HepG2 (cell line): ENCODE measurements at regions not wholly inside any gene's neighbourhood (a gene's known extent, or its start where the extent isn't known, plus 50 kb on each side); places are given as distances from the start of the nearest gene placed in this dataset.
"Not testable (repeated sequence)": the region's sequence is repeated elsewhere in the genome, so short reads cannot be mapped to it uniquely, and the experiment has no call there.

Source experiments
- ATAC-seq: fragments of 200-7000 bp; cut with Tn5 transposase; 3 replicates; pipeline ENCODE4 v1.9.1; 2020; ENCODE audit warnings: mild to moderate bottlenecking, moderate library complexity
- BruUV-seq: library from RNA; stranded (reverse); fragments of 400-500 nt; replicated peaks from 2 replicates; lab custom pipeline; 2021; lab: Mats Ljungman, UMichigan
- CTCF ChIA-PET: fragments of 300-600 bp; formaldehyde crosslinking; extraction: SDS; loops from one replicate; lab custom pipeline; 2021; ENCODE audit warnings: low total read pairs, inconsistent platforms, low intra/inter-chr PET ratio; lab: Yijun Ruan, JAX
- POLR2A ChIA-PET: fragments of 350-600 bp; sonication (Branson Sonifier 250); formaldehyde crosslinking; loops from one replicate; lab custom pipeline; 2020; ENCODE audit warnings: antibody characterized with exemption, inconsistent platforms; lab: Yijun Ruan, JAX
- DNase-seq: peaks from one replicate; pipeline ENCODE4 v3.0.0-alpha.2; 2015; ENCODE audit warnings: low spot score
- FAIRE-seq: peaks from 3 replicates; lab custom pipeline; 2011; peaks lifted over from hg19 to GRCh38; lab: Jason Lieb, UNC
- H2AFZ ChIP-seq: one replicate; pipeline ENCODE4 v1.6.1; 2011; ENCODE audit warnings: low read length, inconsistent platforms
- H3K27ac ChIP-seq: fragments of 300-600 bp; 3 replicates; pipeline ENCODE4 v1.8.0; 2011; ENCODE audit warnings: mixed run types, mild to moderate bottlenecking, mixed read lengths, low read length, inconsistent platforms; ENCODE audit not compliant: insufficient read depth; ENCODE audit errors: extremely low read length
- H3K27me3 ChIP-seq, 2 experiments: fragments of 200-600 bp in 1 of 2; 2 replicates in 1 of 2; 3 replicates in 1 of 2; pipeline versions ENCODE4 v1.6.0 to v1.8.0; 2011; ENCODE audit warnings: low read length in 2 of 2, mild to moderate bottlenecking in 2 of 2, moderate library complexity in 2 of 2, inconsistent platforms in 1 of 2; ENCODE audit not compliant: insufficient read depth in 2 of 2, control insufficient read depth in 1 of 2
- H3K36me3 ChIP-seq, 2 experiments: fragments of 200-600 bp in 1 of 2; replicated peaks in 1 of 2; 2 replicates in 1 of 2; 3 replicates in 1 of 2; pipeline versions ENCODE4 v1.5.1 to v1.8.0; 2011; ENCODE audit warnings: low read length in 2 of 2, inconsistent platforms in 1 of 2; ENCODE audit not compliant: insufficient read depth in 2 of 2, control insufficient read depth in 1 of 2
- H3K4me1 ChIP-seq: 2 replicates; pipeline ENCODE4 v1.5.1; 2012; ENCODE audit warnings: low read length, inconsistent platforms; ENCODE audit not compliant: insufficient read depth
- H3K4me2 ChIP-seq: 2 replicates; pipeline ENCODE4 v1.6.0; 2011; ENCODE audit warnings: low read depth, low read length, inconsistent platforms
- H3K4me3 ChIP-seq, 3 experiments: fragments of 200-600 bp in 1 of 3; sonication (generic), shearing (Covaris generic) in 1 of 3; replicated peaks in 1 of 3; 2 replicates each; pipeline ENCODE4 v1.5.1; 2011 to 2016; ENCODE audit warnings: low read length in 3 of 3, inconsistent platforms in 2 of 3, low read depth in 2 of 3, mild to moderate bottlenecking in 2 of 3, control low read depth in 1 of 3, mixed read lengths in 1 of 3; ENCODE audit not compliant: insufficient read depth in 1 of 3
- H3K79me2 ChIP-seq: one replicate; pipeline ENCODE4 v1.6.1; 2011; ENCODE audit warnings: low read length, inconsistent platforms; ENCODE audit not compliant: insufficient read depth
- H3K9ac ChIP-seq: 2 replicates; pipeline ENCODE4 v1.6.0; 2011; ENCODE audit warnings: mild to moderate bottlenecking, low read depth, low read length, inconsistent platforms; ENCODE audit not compliant: insufficient read depth
- H3K9me3 ChIP-seq: 2 replicates; pipeline ENCODE4 v1.5.1; 2012; ENCODE audit warnings: mild to moderate bottlenecking, low read length
- H4K20me1 ChIP-seq: 2 replicates; pipeline ENCODE4 v1.6.0; 2011; ENCODE audit warnings: inconsistent platforms, mild to moderate bottlenecking, low read length, moderate library complexity; ENCODE audit not compliant: insufficient read depth
- FOXK2 ChIP-seq: fragments of 450-650 bp; IDR thresholded peaks from 2 replicates; pipeline ENCODE4 v1.6.1; 2016
- KLF6 ChIP-seq: IDR thresholded peaks from 2 replicates; pipeline ENCODE4 v1.8.0; 2016; ENCODE audit warnings: missing biosample characterization, missing genetic modification reagents
- WIZ ChIP-seq: sonication (generic); formaldehyde crosslinking; IDR thresholded peaks from 2 replicates; pipeline ENCODE4 v1.5.1; 2020; ENCODE audit warnings: mild to moderate bottlenecking, missing genetic modification reagents
- ZBTB20 ChIP-seq: sonication (generic); formaldehyde crosslinking; IDR thresholded peaks from 2 replicates; pipeline ENCODE4 v1.8.1; 2023; ENCODE audit warnings: missing genetic modification reagents, low read depth, mild to moderate bottlenecking, borderline replicate concordance
- ZIK1 ChIP-seq: sonication (generic); formaldehyde crosslinking; IDR thresholded peaks from 2 replicates; pipeline ENCODE4 v1.5.0; 2020; ENCODE audit warnings: mild to moderate bottlenecking, low read depth, missing genetic modification reagents, borderline replicate concordance
- ZNF256 ChIP-seq: sonication (generic); formaldehyde crosslinking; conservative IDR thresholded peaks from 2 replicates; pipeline ENCODE4 v1.4.0; 2020; ENCODE audit warnings: missing genetic modification reagents
- ZNF33B ChIP-seq: sonication (generic); formaldehyde crosslinking; IDR thresholded peaks from 2 replicates; pipeline ENCODE4 v1.5.1; 2020; ENCODE audit warnings: mild to moderate bottlenecking, missing genetic modification reagents
- ZNF614 ChIP-seq: IDR thresholded peaks from 2 replicates; pipeline ENCODE4 v1.6.1; 2018; ENCODE audit warnings: missing biosample characterization, missing genetic modification reagents, inconsistent platforms, borderline replicate concordance
- WGBS: methylation state at CpG from one replicate; pipeline ENCODE4 v1.1.6; 2017; ENCODE audit warnings: low lambda C conversion rate; 5-methylcytosine and 5-hydroxymethylcytosine counted together
- in situ Hi-C: cut with HindIII; loops from 2 replicates; pipeline ENCODE4 v1.10.0; 2017; ENCODE audit warnings: low pct_unique_long_range_greater_than_20kb; ENCODE audit not compliant: extremely low pct_ligation_motif_present
- intact Hi-C: fragments of 100-400 bp; cut with micrococcal nuclease; formaldehyde crosslinking; loops from one replicate; pipeline ENCODE4 v1.10.0; 2022; ENCODE audit not compliant: unreplicated experiment
- TF ChIP-seq, protein P1 (sequence below): sonication (generic); formaldehyde crosslinking; IDR thresholded peaks from 2 replicates; pipeline ENCODE4 v1.4.0; 2020; ENCODE audit warnings: missing genetic modification reagents, mild to moderate bottlenecking, borderline replicate concordance

DNA sequence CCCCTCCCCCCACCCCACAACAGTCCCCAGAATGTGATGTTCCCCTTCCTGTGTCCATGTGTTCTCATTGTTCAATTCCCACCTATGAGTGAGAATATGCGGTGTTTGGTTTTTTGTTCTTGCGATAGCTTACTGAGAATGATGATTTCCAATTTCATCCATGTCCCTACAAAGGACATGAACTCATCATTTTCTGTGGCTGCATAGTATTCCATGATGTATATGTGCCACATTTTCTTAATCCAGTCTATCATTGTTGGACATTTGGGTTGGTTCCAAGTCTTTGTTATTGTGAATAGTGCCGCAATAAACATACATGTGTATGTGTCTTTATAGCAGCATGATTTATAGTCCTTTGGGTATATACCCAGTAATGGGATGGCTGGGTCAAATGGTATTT lies 308.2 kb downstream of the ZNF536 start:
- WGBS: 45% methylated on average over 3 of the region's 3 CpGs
- H3K4me2 ChIP-seq, BruUV-seq, CTCF ChIA-PET, DNase-seq, FAIRE-seq, H3K79me2 ChIP-seq, POLR2A ChIA-PET, H3K4me1 ChIP-seq, H3K9me3 ChIP-seq, H3K9ac ChIP-seq, H4K20me1 ChIP-seq, H3K4me3 ChIP-seq, in situ Hi-C loops, H3K36me3 ChIP-seq, intact Hi-C loops, H2AFZ ChIP-seq, H3K27ac ChIP-seq, ATAC-seq: not testable (repeated sequence)
- peaks cover 0 to 23% of the 10 kb centered on the region in 2 experiments; a peak in 3 of 5 replicates for H3K27me3 ChIP-seq

DNA sequence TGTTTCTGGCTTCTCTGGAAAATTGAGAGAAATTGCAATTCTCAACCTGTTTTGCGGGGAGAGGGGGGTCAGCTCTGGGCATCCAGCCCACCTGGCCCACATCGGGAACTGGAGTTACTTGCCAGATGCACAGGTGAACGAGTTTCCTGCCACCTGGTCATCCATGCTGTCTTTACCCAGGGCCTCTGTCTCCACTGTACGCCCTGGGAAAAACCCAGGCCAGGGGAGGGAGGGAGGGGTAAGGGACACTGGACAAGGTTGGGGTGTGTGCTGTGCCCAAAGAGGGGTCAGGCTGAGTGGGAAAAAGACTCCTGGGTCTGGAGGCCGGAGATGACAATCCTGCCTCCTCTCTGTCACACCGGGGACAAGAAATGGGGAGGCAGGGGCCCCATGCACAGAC lies 307.6 kb downstream of the ZNF536 start:
- no peaks in the 10 kb centered on the region for H4K20me1 ChIP-seq
- H3K9ac ChIP-seq: no peak overlapping the region
- no peak overlapping the region for H3K4me3 ChIP-seq
- FAIRE-seq (no peak), ATAC-seq (no peak)
- CTCF ChIA-PET: no interaction called here
- H3K9me3 ChIP-seq: no peaks in the 10 kb centered on the region
- H2AFZ ChIP-seq: no peak overlapping the region
- no peaks in the 10 kb centered on the region for H3K79me2 ChIP-seq
- no peak overlapping the region for H3K4me2 ChIP-seq
- peaks cover 9% of the 10 kb centered on the region for H3K4me1 ChIP-seq
- WGBS: 11% methylated on average over 5 of the region's 6 CpGs
- in situ Hi-C loops: loop anchor here (10.0 kb wide), 2 partner anchors 1365 to 1885 kb away; no protein-coding TSS in a partner anchor
- intact Hi-C loops: no loop called here
- BruUV-seq: no TSS peak
- no peak overlapping the region for H3K27ac ChIP-seq
- no peaks in the 10 kb centered on the region for H3K36me3 ChIP-seq
- POLR2A ChIA-PET: no interaction called here
- no peak for TF ChIP-seq ZBTB20
- TF ChIP-seq ZNF614 (CRISPR knock-in tag): no peak
- TF ChIP-seq ZIK1: no peak
- no peak for TF ChIP-seq KLF6 (CRISPR knock-in tag)
- no peak for TF ChIP-seq ZNF256 (CRISPR knock-in tag)
- no peak for TF ChIP-seq WIZ (CRISPR knock-in tag)
- TF ChIP-seq ZNF33B (CRISPR knock-in tag): no peak
- TF ChIP-seq, protein P1, sequence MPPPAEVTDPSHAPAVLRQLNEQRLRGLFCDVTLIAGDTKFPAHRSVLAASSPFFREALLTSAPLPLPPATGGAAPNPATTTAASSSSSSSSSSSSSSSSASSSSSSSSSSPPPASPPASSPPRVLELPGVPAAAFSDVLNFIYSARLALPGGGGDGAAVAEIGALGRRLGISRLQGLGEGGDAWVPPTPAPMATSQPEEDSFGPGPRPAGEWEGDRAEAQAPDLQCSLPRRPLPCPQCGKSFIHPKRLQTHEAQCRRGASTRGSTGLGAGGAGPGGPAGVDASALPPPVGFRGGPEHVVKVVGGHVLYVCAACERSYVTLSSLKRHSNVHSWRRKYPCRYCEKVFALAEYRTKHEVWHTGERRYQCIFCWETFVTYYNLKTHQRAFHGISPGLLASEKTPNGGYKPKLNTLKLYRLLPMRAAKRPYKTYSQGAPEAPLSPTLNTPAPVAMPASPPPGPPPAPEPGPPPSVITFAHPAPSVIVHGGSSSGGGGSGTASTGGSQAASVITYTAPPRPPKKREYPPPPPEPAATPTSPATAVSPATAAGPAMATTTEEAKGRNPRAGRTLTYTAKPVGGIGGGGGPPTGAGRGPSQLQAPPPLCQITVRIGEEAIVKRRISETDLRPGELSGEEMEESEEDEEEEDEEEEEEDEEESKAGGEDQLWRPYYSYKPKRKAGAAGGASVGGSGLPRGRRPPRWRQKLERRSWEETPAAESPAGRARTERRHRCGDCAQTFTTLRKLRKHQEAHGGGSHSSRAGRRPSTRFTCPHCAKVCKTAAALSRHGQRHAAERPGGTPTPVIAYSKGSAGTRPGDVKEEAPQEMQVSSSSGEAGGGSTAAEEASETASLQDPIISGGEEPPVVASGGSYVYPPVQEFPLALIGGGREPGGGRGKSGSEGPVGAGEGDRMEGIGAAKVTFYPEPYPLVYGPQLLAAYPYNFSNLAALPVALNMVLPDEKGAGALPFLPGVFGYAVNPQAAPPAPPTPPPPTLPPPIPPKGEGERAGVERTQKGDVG: no peak
- TF ChIP-seq FOXK2: no peak
- TF ChIP-seq, all 625 proteins: peak for 0
- DNase-seq: no peak
- H3K27me3 ChIP-seq: peaks cover 0 to 17% of the 10 kb centered on the region in 2 experiments; a peak in 3 of 5 replicates
